Breast epithelium (tissue), 4 donors: ENCODE measurements at regions not wholly inside any gene's neighbourhood (a gene's known extent, or its start where the extent isn't known, plus 50 kb on each side); places are given as distances from the start of the nearest gene placed in this dataset.

Source experiments
- DNase-seq, 2 donors: peaks; one replicate each; pipeline ENCODE4 v3.0.0-alpha.2; 2019; ENCODE audit warnings: low spot score in 2 of 2
- H3K27ac ChIP-seq, 2 donors: fragments of 200-600 bp; sonication (generic) in 1 of 2; one replicate each; pipeline ENCODE4 v1.5.1; 2016 to 2019; ENCODE audit warnings: mild to moderate bottlenecking in 1 of 2
- H3K27me3 ChIP-seq, 2 donors: fragments of 200-600 bp; sonication (generic) in 1 of 2; one replicate each; pipeline versions ENCODE4 v1.5.1 to v1.6.0; 2017 to 2019; ENCODE audit warnings: control low read depth in 1 of 2, mild to moderate bottlenecking in 1 of 2
- H3K36me3 ChIP-seq: fragments of 200-600 bp; one replicate; pipeline ENCODE4 v1.5.1; 2019
- H3K4me1 ChIP-seq, 2 donors: fragments of 200-600 bp; sonication (generic); one replicate each; pipeline ENCODE4 v1.5.1; 2016 to 2019; ENCODE audit warnings: control low read depth in 1 of 2
- H3K4me3 ChIP-seq, 3 donors: fragments of 200-600 bp; sonication (generic); 1 replicate in 2 of 3; 2 replicates in 1 of 3; pipeline ENCODE4 v1.5.1; 2016 to 2019; ENCODE audit warnings: mild to moderate bottlenecking in 3 of 3, moderate library complexity in 2 of 3
- H3K9me3 ChIP-seq, 2 donors: fragments of 200-600 bp; sonication (generic) in 1 of 2; one replicate each; pipeline ENCODE4 v1.5.1; 2016 to 2019; ENCODE audit warnings: control low read depth in 1 of 2
- POLR2A ChIP-seq: fragments of 450-650 bp; IDR thresholded peaks from one replicate; pipeline ENCODE4 v1.6.1; 2016; ENCODE audit warnings: antibody characterized with exemption, mild to moderate bottlenecking, moderate library complexity
- POLR2AphosphoS5 ChIP-seq, 3 donors: sonication (generic); formaldehyde crosslinking; IDR thresholded peaks; one replicate each; pipeline ENCODE4 v1.6.1; 2017; ENCODE audit warnings: antibody characterized with exemption in 3 of 3
- intact Hi-C: fragments of 100-400 bp; cut with DNase I; formaldehyde crosslinking; loops from one replicate; pipeline ENCODE4 v1.15.1; 2023; ENCODE audit warnings: low total_unique reads
- TF ChIP-seq, protein P1 (sequence below), 3 donors: fragments of 450-650 bp; IDR thresholded peaks; one replicate each; pipeline ENCODE4 v1.5.1; 2016 to 2017; ENCODE audit warnings: antibody characterized with exemption in 3 of 3, mild to moderate bottlenecking in 3 of 3, moderate library complexity in 3 of 3

DNA sequence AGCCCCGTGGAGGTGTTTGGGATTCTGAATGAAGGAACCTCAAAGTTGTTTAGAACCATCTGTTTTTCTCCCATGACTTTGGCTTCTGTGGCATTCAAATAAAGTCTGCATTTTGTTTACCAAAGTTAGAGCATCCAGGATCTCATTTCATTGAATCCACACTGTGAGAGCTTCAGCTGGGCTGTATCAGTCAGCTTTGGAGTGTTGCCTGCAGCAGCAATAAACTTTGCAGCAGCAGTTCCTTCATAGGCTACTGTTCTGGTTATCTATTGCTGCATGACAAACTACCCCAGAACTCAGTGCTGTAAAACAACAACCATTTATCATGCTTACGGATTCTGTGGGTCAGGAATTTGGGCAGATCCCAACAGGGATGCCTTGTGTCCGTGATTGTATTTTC lies 1575.2 kb upstream of the LRRTM3 start:
- intact Hi-C loops: no loop called here
- no peaks in the 10 kb centered on the region for H3K27me3 ChIP-seq
- no peaks in the 10 kb centered on the region for H3K4me1 ChIP-seq
- no peaks in the 10 kb centered on the region for H3K9me3 ChIP-seq
- no peak for DNase-seq
- no peak overlapping the region for H3K4me3 ChIP-seq
- H3K27ac ChIP-seq: no peak overlapping the region
- no peak for TF ChIP-seq POLR2A
- TF ChIP-seq, protein P1, sequence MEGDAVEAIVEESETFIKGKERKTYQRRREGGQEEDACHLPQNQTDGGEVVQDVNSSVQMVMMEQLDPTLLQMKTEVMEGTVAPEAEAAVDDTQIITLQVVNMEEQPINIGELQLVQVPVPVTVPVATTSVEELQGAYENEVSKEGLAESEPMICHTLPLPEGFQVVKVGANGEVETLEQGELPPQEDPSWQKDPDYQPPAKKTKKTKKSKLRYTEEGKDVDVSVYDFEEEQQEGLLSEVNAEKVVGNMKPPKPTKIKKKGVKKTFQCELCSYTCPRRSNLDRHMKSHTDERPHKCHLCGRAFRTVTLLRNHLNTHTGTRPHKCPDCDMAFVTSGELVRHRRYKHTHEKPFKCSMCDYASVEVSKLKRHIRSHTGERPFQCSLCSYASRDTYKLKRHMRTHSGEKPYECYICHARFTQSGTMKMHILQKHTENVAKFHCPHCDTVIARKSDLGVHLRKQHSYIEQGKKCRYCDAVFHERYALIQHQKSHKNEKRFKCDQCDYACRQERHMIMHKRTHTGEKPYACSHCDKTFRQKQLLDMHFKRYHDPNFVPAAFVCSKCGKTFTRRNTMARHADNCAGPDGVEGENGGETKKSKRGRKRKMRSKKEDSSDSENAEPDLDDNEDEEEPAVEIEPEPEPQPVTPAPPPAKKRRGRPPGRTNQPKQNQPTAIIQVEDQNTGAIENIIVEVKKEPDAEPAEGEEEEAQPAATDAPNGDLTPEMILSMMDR (IDR thresholded peaks at IDR 0.05): no peak
- TF ChIP-seq POLR2AphosphoS5 (IDR thresholded peaks at IDR 0.05): no peak
- no peaks in the 10 kb centered on the region for H3K36me3 ChIP-seq

DNA sequence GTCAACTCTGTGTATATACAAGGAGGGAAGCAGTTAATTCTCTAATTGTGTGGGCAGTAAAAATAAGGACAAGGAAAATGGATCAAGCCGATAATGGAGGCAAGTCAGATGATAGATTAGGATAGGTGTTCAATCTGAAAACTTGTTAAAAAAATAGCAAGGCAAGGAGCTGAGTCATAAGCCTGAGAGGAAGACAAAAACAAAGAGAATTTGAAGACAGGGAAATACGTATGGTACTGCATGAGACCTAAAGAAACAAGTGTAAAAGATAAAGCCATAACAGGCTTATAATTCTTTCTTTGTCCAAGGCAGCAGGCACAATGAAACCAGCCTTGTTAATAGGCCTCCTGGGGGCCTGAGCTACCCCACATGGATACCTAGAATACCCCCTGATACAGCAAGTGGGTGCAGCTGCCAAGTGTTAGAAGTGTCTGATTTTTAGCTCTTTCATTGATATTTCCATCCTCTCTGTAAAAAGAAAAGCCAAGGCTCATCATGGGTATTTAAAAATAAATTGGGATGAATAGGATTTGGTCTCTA lies 1570.6 kb upstream of the LRRTM3 start:
- H3K4me1 ChIP-seq: no peaks in the 10 kb centered on the region
- no peaks in the 10 kb centered on the region for H3K27me3 ChIP-seq
- no peak overlapping the region for H3K27ac ChIP-seq
- no peaks in the 10 kb centered on the region for H3K9me3 ChIP-seq
- DNase-seq: no peak
- TF ChIP-seq POLR2A: no peak
- no peak for TF ChIP-seq POLR2AphosphoS5 (IDR thresholded peaks at IDR 0.05)
- TF ChIP-seq, protein P1 (IDR thresholded peaks at IDR 0.05): no peak
- no peak overlapping the region for H3K4me3 ChIP-seq
- intact Hi-C loops: no loop called here
- no peaks in the 10 kb centered on the region for H3K36me3 ChIP-seq

DNA sequence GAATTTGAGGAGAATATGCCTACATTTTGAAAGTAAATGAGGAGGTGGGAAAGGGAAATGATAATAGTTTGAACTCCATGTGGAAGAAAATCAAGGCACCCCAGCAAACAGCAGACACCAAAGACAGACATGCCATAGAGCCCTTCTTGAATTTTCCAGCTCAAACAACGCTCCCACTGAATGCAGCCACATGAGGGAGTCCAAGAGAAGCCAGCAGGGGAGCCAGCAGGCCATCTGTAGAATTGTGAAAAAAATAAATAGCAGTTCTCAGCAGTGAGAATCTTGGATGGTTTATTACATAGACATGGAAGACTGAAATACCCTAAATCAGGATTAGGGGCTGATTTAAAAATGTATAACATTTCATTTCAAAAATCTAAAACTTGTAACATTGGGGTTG lies 1567.3 kb upstream of the LRRTM3 start:
- no peak overlapping the region for H3K4me3 ChIP-seq
- no peaks in the 10 kb centered on the region for H3K27me3 ChIP-seq
- no peaks in the 10 kb centered on the region for H3K9me3 ChIP-seq
- no peak overlapping the region for H3K27ac ChIP-seq
- H3K4me1 ChIP-seq: no peaks in the 10 kb centered on the region
- TF ChIP-seq POLR2A: no peak
- TF ChIP-seq, protein P1 (IDR thresholded peaks at IDR 0.05): peak in 1 of 3 donors; percentile 29
- no peaks in the 10 kb centered on the region for H3K36me3 ChIP-seq
- intact Hi-C loops: no loop called here
- DNase-seq: no peak

DNA sequence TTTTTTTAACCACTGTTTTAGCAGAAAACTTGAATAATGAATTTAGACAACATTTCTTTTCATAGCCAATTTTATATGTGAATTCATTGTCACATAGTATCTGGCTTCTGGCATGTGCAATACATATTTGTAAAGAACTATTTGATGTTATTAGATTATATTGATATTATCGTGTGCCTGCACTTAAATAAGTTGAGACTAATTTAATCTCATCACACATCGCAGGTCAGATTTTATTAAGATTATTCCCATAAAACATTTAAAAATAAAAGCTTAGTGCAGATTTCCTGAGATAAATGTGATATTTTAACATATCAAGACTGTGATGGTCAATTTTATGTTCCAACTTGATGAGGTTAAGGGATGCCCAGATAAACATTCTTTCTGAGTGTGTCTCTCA lies 1565.3 kb upstream of the LRRTM3 start:
- Histone ChIP-seq H3K4me3 (no peak overlapping the region), H3K4me1 (no peaks in the 10 kb centered on the region), H3K9me3 (no peaks in the 10 kb centered on the region), H3K27ac (no peak overlapping the region), H3K27me3 (no peaks in the 10 kb centered on the region), H3K36me3 (no peaks in the 10 kb centered on the region)
- intact Hi-C loops: no loop called here
- TF ChIP-seq POLR2AphosphoS5 (IDR thresholded peaks at IDR 0.05) (no peak), POLR2A (no peak)
- TF ChIP-seq, protein P1 (IDR thresholded peaks at IDR 0.05): no peak
- no peak for DNase-seq

DNA sequence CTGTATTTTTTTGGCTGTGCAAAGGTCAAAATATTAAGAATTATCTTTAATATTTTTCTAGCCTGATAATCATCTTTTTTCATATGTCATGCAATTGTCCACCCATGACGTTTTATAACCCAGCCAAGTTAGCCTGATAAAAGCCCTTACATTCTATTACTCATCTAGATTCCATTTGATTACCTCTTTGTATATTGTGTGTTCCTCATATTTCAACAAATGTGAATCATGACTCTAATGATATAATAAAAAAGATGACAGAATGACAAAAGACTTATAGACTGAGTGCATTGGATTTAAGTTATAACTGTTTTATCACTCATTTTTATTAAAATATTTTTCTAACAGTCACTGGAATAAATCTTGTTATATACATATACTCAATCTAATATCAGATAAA lies 1560.0 kb upstream of the LRRTM3 start:
- intact Hi-C loops: no loop called here
- Histone ChIP-seq H3K4me1 (no peaks in the 10 kb centered on the region), H3K9me3 (no peaks in the 10 kb centered on the region), H3K27ac (no peak overlapping the region), H3K27me3 (no peaks in the 10 kb centered on the region), H3K4me3 (no peak overlapping the region), H3K36me3 (no peaks in the 10 kb centered on the region)
- DNase-seq: no peak
- TF ChIP-seq POLR2AphosphoS5 (IDR thresholded peaks at IDR 0.05): no peak
- TF ChIP-seq, protein P1 (IDR thresholded peaks at IDR 0.05): no peak
- TF ChIP-seq POLR2A: no peak
